CD14-positive monocyte (primary cell): ENCODE measurements at regions not wholly inside any gene's neighbourhood (a gene's known extent, or its start where the extent isn't known, plus 50 kb on each side); places are given as distances from the start of the nearest gene placed in this dataset.

ENCODE experiments used
- DNase-seq, 3 donors: peaks; one replicate each; pipeline ENCODE4 v3.0.0-alpha.2; 2011 to 2022
- H2AFZ ChIP-seq: 2 replicates; pipeline ENCODE4 v1.6.0; 2012; ENCODE audit warnings: mild to moderate bottlenecking, low read depth, low read length, inconsistent platforms; ENCODE audit not compliant: insufficient read depth, poor library complexity, severe bottlenecking
- H3K27ac ChIP-seq, 2 donors: 1 replicate in 1 of 2; 2 replicates in 1 of 2; pipeline ENCODE4 v1.5.1; 2012 to 2013; ENCODE audit warnings: low read length in 2 of 2, control low read depth in 1 of 2, inconsistent platforms in 1 of 2, low read depth in 1 of 2, mild to moderate bottlenecking in 1 of 2
- H3K27me3 ChIP-seq, 2 donors: one replicate each; pipeline versions ENCODE4 v1.6.0 to v1.6.1; 2011 to 2013; ENCODE audit warnings: low read length in 2 of 2; ENCODE audit not compliant: control insufficient read depth in 2 of 2, insufficient read depth in 2 of 2
- H3K36me3 ChIP-seq, 2 donors: replicated peaks in 1 of 2; 1 replicate in 1 of 2; 2 replicates in 1 of 2; pipeline versions ENCODE4 v1.5.1 to v1.6.1; 2012 to 2013; ENCODE audit warnings: low read length in 2 of 2, control low read depth in 1 of 2, inconsistent platforms in 1 of 2, mild to moderate bottlenecking in 1 of 2; ENCODE audit not compliant: insufficient read depth in 2 of 2, control insufficient read depth in 1 of 2
- H3K4me1 ChIP-seq, 2 donors: 1 replicate in 1 of 2; 2 replicates in 1 of 2; pipeline versions ENCODE4 v1.5.1 to v1.6.1; 2012 to 2013; ENCODE audit warnings: low read length in 2 of 2, control low read depth in 1 of 2, inconsistent platforms in 1 of 2, mild to moderate bottlenecking in 1 of 2, moderate library complexity in 1 of 2; ENCODE audit not compliant: insufficient read depth in 2 of 2, control insufficient read depth in 1 of 2
- H3K4me2 ChIP-seq: replicated peaks from 2 replicates; pipeline ENCODE3; 2012; ENCODE audit warnings: low read length, moderate library complexity, mild to moderate bottlenecking; ENCODE audit not compliant: poor library complexity, severe bottlenecking; ENCODE audit errors: extremely low read depth
- H3K4me3 ChIP-seq, 3 experiments: fragments of 200-600 bp in 1 of 3; sonication (generic) in 1 of 3; replicated peaks in 1 of 3; 1 replicate in 2 of 3; 2 replicates in 1 of 3; pipeline ENCODE4 v1.5.1; 2011 to 2013; ENCODE audit warnings: low read length in 3 of 3, mild to moderate bottlenecking in 3 of 3, control low read depth in 2 of 3, low read depth in 2 of 3, inconsistent platforms in 1 of 3, moderate library complexity in 1 of 3
- H3K79me2 ChIP-seq: 2 replicates; pipeline ENCODE4 v1.6.0; 2012; ENCODE audit warnings: mild to moderate bottlenecking, control low read depth, inconsistent platforms, low read length, moderate library complexity; ENCODE audit not compliant: insufficient read depth
- H3K9ac ChIP-seq: 2 replicates; pipeline ENCODE4 v1.6.0; 2017; ENCODE audit warnings: low read length, mild to moderate bottlenecking; ENCODE audit not compliant: insufficient read depth, poor library complexity, severe bottlenecking
- H3K9me3 ChIP-seq, 2 donors: replicated peaks in 1 of 2; 1 replicate in 1 of 2; 2 replicates in 1 of 2; pipeline versions ENCODE4 v1.5.1 to v1.6.1; 2012 to 2013; ENCODE audit warnings: low read length in 2 of 2, control low read depth in 1 of 2; ENCODE audit not compliant: control insufficient read depth in 1 of 2, insufficient read depth in 1 of 2
- H4K20me1 ChIP-seq: 2 replicates; pipeline ENCODE4 v1.6.0; 2012; ENCODE audit warnings: mild to moderate bottlenecking, low read length, control low read depth, moderate library complexity; ENCODE audit not compliant: insufficient read depth
- H3K27ac Mint-ChIP-seq, 7 donors: one replicate each; pipeline ENCODE4 v1.8.0; 2020; ENCODE audit warnings: mild to moderate bottlenecking in 7 of 7, mixed read lengths in 7 of 7, moderate library complexity in 6 of 7, inconsistent platforms in 2 of 7
- H3K27me3 Mint-ChIP-seq, 3 donors: one replicate each; pipeline ENCODE4 v1.8.0; 2021 to 2022; ENCODE audit warnings: low read depth in 3 of 3, mild to moderate bottlenecking in 3 of 3, mixed read lengths in 3 of 3, moderate library complexity in 3 of 3, inconsistent platforms in 1 of 3
- H3K36me3 Mint-ChIP-seq, 2 donors: one replicate each; pipeline ENCODE4 v1.8.0; 2020; ENCODE audit warnings: mixed read lengths in 2 of 2, inconsistent platforms in 1 of 2, mild to moderate bottlenecking in 1 of 2
- H3K4me1 Mint-ChIP-seq: one replicate; pipeline ENCODE4 v1.8.0; 2020; ENCODE audit warnings: mild to moderate bottlenecking, mixed read lengths
- H3K4me3 Mint-ChIP-seq, 2 donors: one replicate each; pipeline ENCODE4 v1.8.0; 2020; ENCODE audit warnings: mild to moderate bottlenecking in 2 of 2, mixed read lengths in 2 of 2, moderate library complexity in 1 of 2
- H3K9me3 Mint-ChIP-seq, 7 donors: one replicate each; pipeline ENCODE4 v1.8.0; 2020 to 2022; ENCODE audit warnings: mixed read lengths in 7 of 7, mild to moderate bottlenecking in 6 of 7, moderate library complexity in 6 of 7, inconsistent platforms in 2 of 7
- WGBS: methylation state at CpG from one replicate; pipeline ENCODE4 v1.1.5; 2013; ENCODE audit warnings: missing lambda C conversion rate; ENCODE audit not compliant: insufficient coverage; 5-methylcytosine and 5-hydroxymethylcytosine counted together
- intact Hi-C, 2 donors: fragments of 100-400 bp; cut with micrococcal nuclease; formaldehyde crosslinking; loops; one replicate each; pipeline versions ENCODE4 v1.15.0 to v1.15.1; 2023
- TF ChIP-seq, protein P1 (sequence below): fragments of 200-600 bp; IDR thresholded peaks from one replicate; pipeline ENCODE4 v1.8.0; 2022; ENCODE audit warnings: antibody characterized with exemption, mild to moderate bottlenecking

DNA sequence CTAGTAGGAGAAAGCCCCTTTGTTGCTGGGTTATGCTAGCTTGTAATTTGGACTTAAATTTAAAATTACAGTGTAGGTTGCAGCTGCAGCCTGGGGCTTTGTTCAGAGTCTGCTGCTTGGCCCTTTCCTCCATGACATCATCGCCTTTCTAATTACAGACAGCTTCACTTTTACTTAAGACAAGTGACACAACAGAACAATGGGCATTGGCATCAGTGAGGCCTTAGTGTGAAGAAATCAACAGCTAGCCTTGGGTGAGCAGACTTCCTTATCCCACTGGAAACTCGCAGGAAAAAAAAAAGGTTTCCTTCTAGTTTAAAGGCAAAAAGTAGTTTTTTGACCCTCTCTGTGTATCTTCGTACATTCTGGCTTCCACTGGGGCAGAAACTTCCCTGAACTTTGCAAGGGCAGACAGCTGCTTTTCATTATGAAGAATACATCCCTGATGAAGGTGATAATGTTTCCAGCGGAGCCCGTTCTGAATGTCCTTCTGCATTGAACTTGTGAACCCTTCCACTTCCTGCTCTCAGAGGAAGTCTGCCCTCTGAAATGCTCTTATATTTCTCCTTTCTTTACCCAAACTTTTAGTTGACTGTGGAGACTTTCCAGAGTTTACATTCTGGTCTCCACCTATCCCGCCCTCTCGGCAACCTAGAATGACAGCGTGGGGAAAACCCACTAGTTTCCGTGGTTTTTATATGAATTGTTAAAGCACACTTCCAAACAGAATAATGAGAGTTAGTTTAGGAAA is 123.2 kb upstream of the FAM9C start:
- Histone ChIP-seq H4K20me1 (no peaks in the 10 kb centered on the region), H3K36me3 (no peaks in the 10 kb centered on the region), H3K27me3 (peaks cover 0 to 30% of the 10 kb centered on the region in 2 donors), H3K9me3 (no peaks in the 10 kb centered on the region), H3K4me2 (peak overlapping the region; percentile 38), H3K9ac (no peak overlapping the region), H3K4me3 (peak overlapping the region in 1 of 3 experiments; percentile 47), H3K27ac (peak overlapping the region; percentile 3 to 73), H3K79me2 (no peaks in the 10 kb centered on the region), H2AFZ (no peak overlapping the region), H3K4me1 (peaks cover 22 to 23% of the 10 kb centered on the region in 2 donors)
- WGBS: no CpG with 5 or more reads among the region's 9 CpGs
- Mint-ChIP-seq H3K4me3 (peak overlapping the region; percentile 20 to 52), H3K4me1 (peaks cover 23% of the 10 kb centered on the region), H3K27ac (peak overlapping the region; percentile 56 to 93 (median 86)), H3K27me3 (peaks cover 1 to 33% (median 5%) of the 10 kb centered on the region in 3 donors), H3K9me3 (peaks cover 0 to 16% (median 5%) of the 10 kb centered on the region in 7 donors), H3K36me3 (peaks cover 0 to 4% of the 10 kb centered on the region in 2 donors)
- TF ChIP-seq, protein P1, sequence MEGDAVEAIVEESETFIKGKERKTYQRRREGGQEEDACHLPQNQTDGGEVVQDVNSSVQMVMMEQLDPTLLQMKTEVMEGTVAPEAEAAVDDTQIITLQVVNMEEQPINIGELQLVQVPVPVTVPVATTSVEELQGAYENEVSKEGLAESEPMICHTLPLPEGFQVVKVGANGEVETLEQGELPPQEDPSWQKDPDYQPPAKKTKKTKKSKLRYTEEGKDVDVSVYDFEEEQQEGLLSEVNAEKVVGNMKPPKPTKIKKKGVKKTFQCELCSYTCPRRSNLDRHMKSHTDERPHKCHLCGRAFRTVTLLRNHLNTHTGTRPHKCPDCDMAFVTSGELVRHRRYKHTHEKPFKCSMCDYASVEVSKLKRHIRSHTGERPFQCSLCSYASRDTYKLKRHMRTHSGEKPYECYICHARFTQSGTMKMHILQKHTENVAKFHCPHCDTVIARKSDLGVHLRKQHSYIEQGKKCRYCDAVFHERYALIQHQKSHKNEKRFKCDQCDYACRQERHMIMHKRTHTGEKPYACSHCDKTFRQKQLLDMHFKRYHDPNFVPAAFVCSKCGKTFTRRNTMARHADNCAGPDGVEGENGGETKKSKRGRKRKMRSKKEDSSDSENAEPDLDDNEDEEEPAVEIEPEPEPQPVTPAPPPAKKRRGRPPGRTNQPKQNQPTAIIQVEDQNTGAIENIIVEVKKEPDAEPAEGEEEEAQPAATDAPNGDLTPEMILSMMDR: no peak
- DNase-seq: peak; percentile 47 to 65 (median 51)
- intact Hi-C loops: loop anchor here in 1 of 2 donors (10.0 kb wide), 1 partner anchor 53 kb away; no protein-coding TSS in a partner anchor

DNA sequence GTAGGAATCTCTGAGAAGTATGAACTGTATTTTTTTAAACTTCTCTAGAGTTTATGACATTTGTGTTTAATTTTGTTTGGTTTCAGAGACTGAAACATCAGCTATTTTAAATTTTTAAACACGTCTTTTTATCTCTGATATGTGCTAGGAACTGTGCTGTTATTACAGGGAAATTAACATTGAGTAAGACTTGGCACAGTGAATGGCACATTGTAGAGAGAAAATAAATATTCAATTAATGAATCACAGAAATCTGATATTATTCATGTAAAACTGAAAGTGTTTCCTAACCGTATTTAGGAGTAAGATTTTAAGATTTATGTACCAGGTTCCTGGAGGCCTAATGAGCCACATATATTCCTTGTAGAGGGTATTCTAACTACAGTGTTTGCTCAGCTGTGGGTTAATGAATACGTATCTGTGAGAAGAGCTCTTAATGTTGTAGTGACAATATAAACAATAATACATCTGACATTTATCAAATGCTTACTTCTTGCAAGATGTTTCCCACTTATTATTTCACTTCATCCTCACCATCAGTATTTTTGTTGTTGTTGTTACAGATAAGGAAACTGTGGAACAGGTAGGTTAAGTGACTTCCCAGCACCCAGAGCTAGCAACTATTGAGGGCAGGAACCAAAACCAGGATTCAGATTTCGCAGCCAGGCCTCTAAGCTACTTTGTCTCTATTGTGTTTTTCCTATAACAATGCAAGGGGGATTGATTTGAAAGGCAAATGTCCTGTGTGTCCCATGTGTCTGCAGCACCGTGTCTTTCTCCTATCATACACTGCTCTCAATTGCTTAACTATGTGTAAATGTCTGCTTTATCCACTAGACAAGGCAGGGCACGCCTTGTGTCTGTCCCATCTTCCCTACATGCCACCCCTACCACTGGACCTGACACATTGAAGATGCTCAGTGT is 121.1 kb upstream of the FAM9C start:
- no CpG with 5 or more reads among the region's 6 CpGs for WGBS
- Histone ChIP-seq H3K36me3 (no peaks in the 10 kb centered on the region), H3K9me3 (no peaks in the 10 kb centered on the region), H3K27me3 (peaks cover 0 to 29% of the 10 kb centered on the region in 2 donors), H3K4me1 (peaks cover 22 to 23% of the 10 kb centered on the region in 2 donors), H2AFZ (no peak overlapping the region), H4K20me1 (no peaks in the 10 kb centered on the region), H3K9ac (no peak overlapping the region), H3K27ac (no peak overlapping the region), H3K4me3 (no peak overlapping the region), H3K4me2 (no peak overlapping the region), H3K79me2 (no peaks in the 10 kb centered on the region)
- Mint-ChIP-seq H3K36me3 (peaks cover 0 to 4% of the 10 kb centered on the region in 2 donors), H3K4me1 (peaks cover 24% of the 10 kb centered on the region), H3K27ac (no peak overlapping the region), H3K4me3 (no peak overlapping the region), H3K9me3 (peaks cover 0 to 16% (median 2%) of the 10 kb centered on the region in 7 donors), H3K27me3 (peaks cover 2 to 41% (median 5%) of the 10 kb centered on the region in 3 donors)
- TF ChIP-seq, protein P1: no peak
- intact Hi-C loops: loop anchor here in 1 of 2 donors (10.0 kb wide), 1 partner anchor 51 kb away; no protein-coding TSS in a partner anchor
- no peak for DNase-seq
